AG10803 (cell line): ENCODE measurements at regions not wholly inside any gene's neighbourhood (a gene's known extent, or its start where the extent isn't known, plus 50 kb on each side); places are given as distances from the start of the nearest gene placed in this dataset.

ENCODE experiments used
- DNase-seq: peaks from one replicate; pipeline ENCODE4 v3.0.0; 2010; ENCODE audit warnings: low read depth
- H3K4me3 ChIP-seq: 2 replicates; pipeline ENCODE4 v1.5.1; 2011; ENCODE audit warnings: mild to moderate bottlenecking, low read length, control low read depth
- TF ChIP-seq, protein P1 (sequence below): conservative IDR thresholded peaks from 2 replicates; pipeline ENCODE4 v1.5.1; 2011; ENCODE audit warnings: mild to moderate bottlenecking, low read length, control low read depth, inconsistent platforms

DNA sequence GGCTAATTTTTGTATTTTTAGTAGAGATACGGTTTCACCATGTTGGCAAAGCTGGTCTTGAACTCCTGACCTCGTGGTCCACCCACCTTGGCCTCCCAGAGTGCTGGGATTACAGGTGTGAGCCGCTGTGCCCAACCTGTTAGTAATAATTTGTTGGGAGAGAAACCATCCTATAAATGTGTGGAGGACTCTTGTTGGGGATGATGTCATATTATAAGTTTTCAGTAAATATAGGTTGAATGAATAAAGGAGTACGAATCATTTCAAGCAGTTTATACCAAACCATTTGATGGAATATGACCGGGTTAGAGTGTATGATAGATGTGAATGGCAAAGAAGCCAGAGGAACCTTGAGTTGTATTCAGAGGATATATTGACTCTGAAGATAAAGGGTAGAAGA, 240.8 kb downstream of the SAMD5 start:
- no peak overlapping the region for H3K4me3 ChIP-seq
- DNase-seq, result no peak
- TF ChIP-seq, protein P1, sequence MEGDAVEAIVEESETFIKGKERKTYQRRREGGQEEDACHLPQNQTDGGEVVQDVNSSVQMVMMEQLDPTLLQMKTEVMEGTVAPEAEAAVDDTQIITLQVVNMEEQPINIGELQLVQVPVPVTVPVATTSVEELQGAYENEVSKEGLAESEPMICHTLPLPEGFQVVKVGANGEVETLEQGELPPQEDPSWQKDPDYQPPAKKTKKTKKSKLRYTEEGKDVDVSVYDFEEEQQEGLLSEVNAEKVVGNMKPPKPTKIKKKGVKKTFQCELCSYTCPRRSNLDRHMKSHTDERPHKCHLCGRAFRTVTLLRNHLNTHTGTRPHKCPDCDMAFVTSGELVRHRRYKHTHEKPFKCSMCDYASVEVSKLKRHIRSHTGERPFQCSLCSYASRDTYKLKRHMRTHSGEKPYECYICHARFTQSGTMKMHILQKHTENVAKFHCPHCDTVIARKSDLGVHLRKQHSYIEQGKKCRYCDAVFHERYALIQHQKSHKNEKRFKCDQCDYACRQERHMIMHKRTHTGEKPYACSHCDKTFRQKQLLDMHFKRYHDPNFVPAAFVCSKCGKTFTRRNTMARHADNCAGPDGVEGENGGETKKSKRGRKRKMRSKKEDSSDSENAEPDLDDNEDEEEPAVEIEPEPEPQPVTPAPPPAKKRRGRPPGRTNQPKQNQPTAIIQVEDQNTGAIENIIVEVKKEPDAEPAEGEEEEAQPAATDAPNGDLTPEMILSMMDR, result no peak

DNA sequence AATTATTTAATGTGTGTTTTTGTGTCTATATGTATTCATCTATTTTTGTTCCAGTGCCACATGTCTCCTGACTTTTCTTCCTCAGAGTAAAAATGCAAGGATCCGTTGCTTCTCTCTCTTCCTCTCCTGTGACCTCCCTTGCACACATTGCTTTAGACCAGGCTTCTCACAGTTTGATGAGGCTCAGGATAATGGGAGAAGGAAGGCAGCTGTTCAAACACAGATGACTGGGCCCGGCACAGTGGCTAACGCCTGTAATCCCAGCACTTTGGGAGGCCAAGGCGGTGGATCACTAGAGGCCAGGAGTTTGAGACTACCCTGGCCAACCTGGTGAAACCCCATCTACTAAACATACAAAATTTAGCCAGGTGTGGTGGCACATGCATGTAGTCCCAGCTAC, 241.9 kb downstream of the SAMD5 start:
- no peak overlapping the region for H3K4me3 ChIP-seq
- no peak for DNase-seq
- TF ChIP-seq, protein P1, result no peak

DNA sequence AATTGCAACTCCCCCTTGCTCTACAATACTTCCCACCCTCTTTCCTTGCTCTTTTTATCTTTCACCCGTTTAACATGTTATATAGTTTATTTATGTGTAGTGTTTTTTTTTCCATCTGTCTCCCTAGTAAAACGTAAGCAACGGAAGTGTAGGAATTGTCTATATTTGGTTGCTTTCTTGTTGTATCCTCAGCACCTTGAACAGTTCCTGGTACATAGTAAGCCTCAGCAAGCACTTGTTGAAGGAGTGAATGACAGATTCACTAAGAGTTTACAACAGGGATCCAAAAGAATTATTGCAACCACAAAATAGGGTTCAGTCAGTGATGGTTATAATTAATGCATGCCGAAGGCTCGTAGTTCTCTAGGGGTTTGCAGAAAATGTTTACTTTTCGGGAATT, 242.7 kb downstream of the SAMD5 start:
- no peak for DNase-seq
- no peak overlapping the region for H3K4me3 ChIP-seq
- TF ChIP-seq, protein P1, result no peak

DNA sequence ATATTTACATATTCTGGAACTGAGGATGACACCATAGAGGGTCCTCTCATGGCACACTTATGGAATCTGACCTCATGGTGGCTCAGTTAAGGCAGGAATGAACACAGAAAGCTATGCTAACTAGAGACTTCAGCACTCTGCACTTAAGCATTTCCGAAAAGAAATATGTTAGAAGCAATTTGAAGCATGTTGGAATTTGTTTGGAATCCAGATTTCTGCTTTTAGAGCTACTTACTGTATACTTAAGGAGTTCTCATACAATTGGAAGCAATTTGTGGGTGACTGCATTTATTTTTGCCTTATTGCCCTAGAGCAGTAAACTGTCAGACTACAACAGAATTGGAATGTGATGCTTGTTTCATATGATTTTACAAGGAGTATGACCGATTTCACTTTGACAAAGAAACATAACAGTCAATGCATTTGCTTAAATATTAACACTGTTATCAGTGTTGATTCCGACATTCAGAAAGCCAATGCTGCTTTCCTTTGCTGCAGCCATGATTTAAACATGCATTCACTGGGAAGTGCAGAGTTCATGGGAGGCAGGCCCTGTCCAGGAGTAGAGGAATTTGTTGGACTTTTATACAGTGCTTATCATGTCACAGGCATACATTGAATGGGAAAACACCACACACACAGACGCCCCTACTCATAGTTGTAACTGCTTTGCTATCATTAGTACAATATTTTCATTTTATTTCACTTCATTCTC, 244.4 kb downstream of the SAMD5 start:
- H3K4me3 ChIP-seq, result no peak overlapping the region
- TF ChIP-seq, protein P1, result no peak
- DNase-seq, result no peak

DNA sequence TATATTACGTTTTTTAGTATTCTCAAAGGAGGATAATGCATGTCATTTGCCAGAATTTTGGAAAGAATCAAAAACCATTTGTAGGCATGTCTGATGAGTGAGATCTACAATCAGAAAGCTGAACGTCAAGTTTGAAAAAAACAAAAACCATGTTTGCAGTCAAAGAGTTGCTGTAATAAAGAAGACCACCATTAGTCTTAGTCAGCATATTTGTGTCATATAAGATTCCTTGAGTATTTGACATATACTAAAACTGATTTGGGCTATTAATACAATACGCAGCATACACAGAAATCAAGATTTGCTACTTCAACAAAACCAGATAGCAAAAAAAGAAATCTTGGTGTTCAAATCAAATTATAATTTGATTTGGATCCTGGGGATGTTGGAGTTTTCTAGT, 247.5 kb downstream of the SAMD5 start:
- no peak overlapping the region for H3K4me3 ChIP-seq
- no peak for DNase-seq
- TF ChIP-seq, protein P1, result no peak

DNA sequence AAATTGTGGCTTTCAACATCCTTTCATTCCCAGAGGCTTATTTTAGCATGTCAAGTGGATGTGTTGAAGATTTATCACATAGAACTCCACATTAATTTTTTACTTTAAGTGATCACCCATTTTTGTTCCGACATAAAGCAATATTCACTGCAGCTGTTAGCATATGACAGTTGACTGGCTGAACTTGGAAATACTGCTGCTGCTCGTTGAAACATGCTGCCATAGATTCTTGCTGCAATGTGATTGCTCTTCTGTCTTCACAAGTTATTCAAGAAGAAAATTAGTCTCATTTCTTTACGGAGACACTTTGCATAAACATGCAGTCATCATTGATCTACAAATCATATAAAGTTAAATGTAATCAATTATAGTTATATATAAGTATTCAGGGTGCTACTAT, 248.4 kb downstream of the SAMD5 start:
- TF ChIP-seq, protein P1, result no peak
- no peak overlapping the region for H3K4me3 ChIP-seq
- no peak for DNase-seq

DNA sequence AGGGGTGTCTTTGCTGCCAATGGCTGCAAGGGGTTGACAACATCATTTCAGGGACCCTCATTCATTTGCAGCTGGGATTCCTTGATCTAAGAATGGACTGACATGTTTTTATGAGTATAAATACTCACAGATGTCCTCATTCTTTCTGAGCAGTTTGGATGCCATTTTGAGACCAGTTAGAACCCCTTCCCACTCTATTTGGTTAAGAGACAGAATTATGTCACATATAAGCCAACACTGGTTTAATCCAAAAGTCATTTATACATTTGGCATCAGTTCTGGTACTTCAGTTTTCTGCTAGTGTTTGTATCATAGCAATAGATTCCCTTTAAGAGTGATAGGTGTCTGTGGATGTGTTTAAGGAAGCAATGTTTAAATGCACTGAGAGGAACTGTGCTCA, 248.8 kb downstream of the SAMD5 start:
- no peak for DNase-seq
- H3K4me3 ChIP-seq, result no peak overlapping the region
- TF ChIP-seq, protein P1, result no peak
